Activated CD8-positive, alpha-beta T cell treated with anti-CD3 and anti-CD28 coated beads for 36 hours (primary cell): ENCODE measurements at regions not wholly inside any gene's neighbourhood (a gene's known extent, or its start where the extent isn't known, plus 50 kb on each side); places are given as distances from the start of the nearest gene placed in this dataset.

ENCODE experiments used
- ATAC-seq: fragments of 200-7000 bp; cut with Tn5 transposase; one replicate; pipeline ENCODE4 v1.10.0; 2021; ENCODE audit warnings: mild to moderate bottlenecking, moderate library complexity
- CTCF ChIA-PET: fragments of 350-600 bp; sonication (Branson Sonifier 250); formaldehyde crosslinking; loops from one replicate; lab custom pipeline; 2021; ENCODE audit warnings: antibody characterized with exemption; lab: Charles Lee
- POLR2A ChIA-PET: fragments of 350-600 bp; sonication (Branson Sonifier 250); formaldehyde crosslinking; loops from one replicate; lab custom pipeline; 2021; ENCODE audit warnings: antibody characterized with exemption; lab: Charles Lee
- DNase-seq: peaks from one replicate; pipeline ENCODE4 v3.0.0-alpha.2; 2020
- H3K27ac Mint-ChIP-seq: one replicate; pipeline ENCODE4 v1.8.0; 2021; ENCODE audit warnings: mild to moderate bottlenecking, mixed read lengths
- H3K27me3 Mint-ChIP-seq: one replicate; pipeline ENCODE4 v1.8.0; 2021; ENCODE audit warnings: mixed read lengths
- H3K36me3 Mint-ChIP-seq: one replicate; pipeline ENCODE4 v1.8.0; 2021; ENCODE audit warnings: low read depth, mixed read lengths
- H3K4me1 Mint-ChIP-seq: one replicate; pipeline ENCODE4 v1.8.0; 2021; ENCODE audit warnings: low read depth, mixed read lengths
- H3K4me3 Mint-ChIP-seq: one replicate; pipeline ENCODE4 v1.8.0; 2021; ENCODE audit warnings: mild to moderate bottlenecking, moderate library complexity, mixed read lengths
- H3K9me3 Mint-ChIP-seq: one replicate; pipeline ENCODE4 v1.8.0; 2021; ENCODE audit warnings: mixed read lengths
- CTCF ChIP-seq: fragments of 200-600 bp; IDR thresholded peaks from one replicate; pipeline ENCODE4 v1.8.0; 2022; ENCODE audit warnings: antibody characterized with exemption, mild to moderate bottlenecking
- intact Hi-C: fragments of 100-400 bp; cut with micrococcal nuclease; formaldehyde crosslinking; loops from one replicate; pipeline ENCODE4 v1.10.0; 2022

- ATAC-seq (no peak), DNase-seq (no peak)
- H3K27ac Mint-ChIP-seq, result no peak overlapping the region
- POLR2A ChIA-PET, result no interaction called here
- no peaks in the 10 kb centered on the region for H3K27me3 Mint-ChIP-seq
- H3K4me1 Mint-ChIP-seq, result peaks cover 8% of the 10 kb centered on the region
- no peaks in the 10 kb centered on the region for H3K36me3 Mint-ChIP-seq
- CTCF ChIA-PET, result no interaction called here
- intact Hi-C loops, result no loop called here
- no peaks in the 10 kb centered on the region for H3K9me3 Mint-ChIP-seq
- TF ChIP-seq CTCF, result no peak
- H3K4me3 Mint-ChIP-seq, result no peak overlapping the region
Observed at GRCh38 chr5:173696216-173696615, 79.8 kb upstream of the BOD1 start.

- H3K4me3 Mint-ChIP-seq, result no peak overlapping the region
- TF ChIP-seq CTCF, result no peak
- intact Hi-C loops, result no loop called here
- no peak overlapping the region for H3K27ac Mint-ChIP-seq
- H3K9me3 Mint-ChIP-seq, result no peaks in the 10 kb centered on the region
- ATAC-seq (no peak), DNase-seq (peak; percentile 19)
- no peaks in the 10 kb centered on the region for H3K27me3 Mint-ChIP-seq
- H3K4me1 Mint-ChIP-seq, result peaks cover 8% of the 10 kb centered on the region
- ChIA-PET POLR2A (no interaction called here), CTCF (no interaction called here)
- H3K36me3 Mint-ChIP-seq, result no peaks in the 10 kb centered on the region
Observed at GRCh38 chr5:173697931-173698579, 81.6 kb upstream of the BOD1 start.

- H3K9me3 Mint-ChIP-seq, result no peaks in the 10 kb centered on the region
- DNase-seq, result no peak
- no peak overlapping the region for H3K27ac Mint-ChIP-seq
- CTCF ChIA-PET, result no interaction called here
- H3K4me1 Mint-ChIP-seq, result peaks cover 8% of the 10 kb centered on the region
- no peaks in the 10 kb centered on the region for H3K27me3 Mint-ChIP-seq
- no peaks in the 10 kb centered on the region for H3K36me3 Mint-ChIP-seq
- POLR2A ChIA-PET, result no interaction called here
- TF ChIP-seq CTCF, result no peak
- ATAC-seq, result no peak
- no peak overlapping the region for H3K4me3 Mint-ChIP-seq
- intact Hi-C loops, result no loop called here
Observed at GRCh38 chr5:173699966-173700365, 83.5 kb upstream of the BOD1 start.

- no peak overlapping the region for H3K27ac Mint-ChIP-seq
- ChIA-PET POLR2A (no interaction called here), CTCF (no interaction called here)
- no peak overlapping the region for H3K4me3 Mint-ChIP-seq
- no peak for ATAC-seq
- intact Hi-C loops, result no loop called here
- no peaks in the 10 kb centered on the region for H3K9me3 Mint-ChIP-seq
- no peaks in the 10 kb centered on the region for H3K27me3 Mint-ChIP-seq
- H3K4me1 Mint-ChIP-seq, result peaks cover 3% of the 10 kb centered on the region
- DNase-seq, result no peak
- no peak for TF ChIP-seq CTCF
- H3K36me3 Mint-ChIP-seq, result no peaks in the 10 kb centered on the region
Observed at GRCh38 chr5:173703466-173703865, 87.0 kb upstream of the BOD1 start.

- Mint-ChIP-seq H3K9me3 (no peaks in the 10 kb centered on the region), H3K4me3 (no peak overlapping the region), H3K4me1 (no peaks in the 10 kb centered on the region), H3K27me3 (no peaks in the 10 kb centered on the region), H3K36me3 (no peaks in the 10 kb centered on the region), H3K27ac (no peak overlapping the region)
- no peak for ATAC-seq
- ChIA-PET POLR2A (no interaction called here), CTCF (no interaction called here)
- DNase-seq, result no peak
- no peak for TF ChIP-seq CTCF
- intact Hi-C loops, result no loop called here
Observed at GRCh38 chr5:173704615-173705511, 88.4 kb upstream of the BOD1 start.
